H1 (cell line): ENCODE measurements at regions not wholly inside any gene's neighbourhood (a gene's known extent, or its start where the extent isn't known, plus 50 kb on each side); places are given as distances from the start of the nearest gene placed in this dataset.

Experiments
- CTCF ChIA-PET: fragments of 300-600 bp; sonication (Branson Sonifier 250); formaldehyde crosslinking; loops from one replicate; lab custom pipeline; 2021; ENCODE audit not compliant: partially characterized antibody; lab: Charles Lee
- POLR2A ChIA-PET: fragments of 300-600 bp; sonication (Branson Sonifier 250); formaldehyde crosslinking; loops from one replicate; lab custom pipeline; 2021; ENCODE audit warnings: inconsistent platforms; ENCODE audit not compliant: partially characterized antibody; lab: Charles Lee
- DNase-seq, 2 experiments: peaks; one replicate each; pipeline versions ENCODE4 v3.0.0 to v3.0.0-alpha.2; 2010 to 2022; ENCODE audit warnings: low spot score in 2 of 2, low read depth in 1 of 2, mixed read lengths in 1 of 2
- FAIRE-seq: peaks from 2 replicates; lab custom pipeline; 2011; peaks lifted over from hg19 to GRCh38; lab: Jason Lieb, UNC
- H2AFZ ChIP-seq: 2 replicates; pipeline ENCODE4 v1.8.1; 2012; ENCODE audit warnings: low read length, inconsistent platforms
- H2AK5ac ChIP-seq: 2 replicates; pipeline ENCODE4 v1.6.1; 2013; ENCODE audit warnings: low read depth, low read length
- H2BK120ac ChIP-seq: replicated peaks from 2 replicates; pipeline ENCODE3; 2013; ENCODE audit warnings: low read depth, low read length, inconsistent platforms
- H2BK12ac ChIP-seq: 2 replicates; pipeline ENCODE4 v1.6.1; 2013; ENCODE audit warnings: low read depth, low read length
- H2BK15ac ChIP-seq: 2 replicates; pipeline ENCODE4 v1.6.1; 2013; ENCODE audit warnings: low read length
- H2BK20ac ChIP-seq: 2 replicates; pipeline ENCODE4 v1.6.1; 2013; ENCODE audit warnings: low read length
- H2BK5ac ChIP-seq: 2 replicates; pipeline ENCODE4 v1.6.1; 2013; ENCODE audit warnings: low read depth, low read length
- H3K14ac ChIP-seq: 2 replicates; pipeline ENCODE4 v1.6.1; 2013; ENCODE audit warnings: inconsistent platforms; ENCODE audit not compliant: insufficient read length
- H3K18ac ChIP-seq: 2 replicates; pipeline ENCODE4 v1.6.1; 2013; ENCODE audit warnings: low read length; ENCODE audit errors: extremely low read depth
- H3K23ac ChIP-seq: 2 replicates; pipeline ENCODE4 v1.6.1; 2013; ENCODE audit warnings: inconsistent platforms; ENCODE audit not compliant: insufficient read length
- H3K23me2 ChIP-seq: 2 replicates; pipeline ENCODE4 v1.6.1; 2013; ENCODE audit warnings: low read depth, low read length
- H3K27ac ChIP-seq: 2 replicates; pipeline ENCODE4 v1.6.1; 2011; ENCODE audit warnings: low read depth, low read length, inconsistent platforms
- H3K27me3 ChIP-seq, 4 experiments: replicated peaks in 1 of 4; 1 replicate in 1 of 4; 2 replicates in 3 of 4; pipeline versions ENCODE4 v1.6.1 to v1.8.1; 2011 to 2013; ENCODE audit warnings: low read length in 3 of 4, mild to moderate bottlenecking in 3 of 4, inconsistent platforms in 2 of 4, mixed read lengths in 2 of 4, moderate library complexity in 1 of 4; ENCODE audit not compliant: control insufficient read depth in 3 of 4, insufficient read depth in 3 of 4; ENCODE audit errors: extremely low read depth in 1 of 4
- H3K36me3 ChIP-seq, 4 experiments: 2 replicates each; pipeline versions ENCODE4 v1.6.1 to v1.8.1; 2011 to 2013; ENCODE audit warnings: mild to moderate bottlenecking in 4 of 4, low read length in 3 of 4, moderate library complexity in 2 of 4, control low read depth in 1 of 4, inconsistent platforms in 1 of 4; ENCODE audit not compliant: insufficient read depth in 4 of 4, control insufficient read depth in 2 of 4
- H3K4ac ChIP-seq: replicated peaks from 2 replicates; pipeline ENCODE3; 2013; ENCODE audit warnings: low read length, low read depth, mixed read lengths, inconsistent platforms; ENCODE audit not compliant: insufficient read length
- H3K4me1 ChIP-seq, 4 experiments: replicated peaks in 1 of 4; 1 replicate in 1 of 4; 2 replicates in 3 of 4; pipeline versions ENCODE4 v1.6.1 to v1.8.1; 2011 to 2013; ENCODE audit warnings: low read length in 3 of 4, inconsistent platforms in 2 of 4, mixed read lengths in 1 of 4; ENCODE audit not compliant: insufficient read depth in 4 of 4, control insufficient read depth in 3 of 4
- H3K4me2 ChIP-seq, 2 experiments: 2 replicates each; pipeline versions ENCODE4 v1.6.1 to v1.8.1; 2011 to 2013; ENCODE audit warnings: low read depth in 2 of 2, low read length in 2 of 2, control low read depth in 1 of 2, inconsistent platforms in 1 of 2, mild to moderate bottlenecking in 1 of 2; ENCODE audit not compliant: insufficient read depth in 1 of 2
- H3K4me3 ChIP-seq, 4 experiments: fragments of 200-600, 300-600 bp in 1 of 4; sonication (generic), shearing (Covaris generic), sonication (Bioruptor Twin) in 1 of 4; 2 replicates each; pipeline versions ENCODE4 v1.5.1 to v1.8.1; 2011 to 2016; ENCODE audit warnings: low read length in 4 of 4, low read depth in 3 of 4, control low read depth in 2 of 4, inconsistent platforms in 2 of 4, mild to moderate bottlenecking in 2 of 4, mixed read lengths in 1 of 4, moderate library complexity in 1 of 4; ENCODE audit not compliant: insufficient read depth in 2 of 4; ENCODE audit errors: extremely low read depth in 1 of 4
- H3K56ac ChIP-seq: replicated peaks from 2 replicates; pipeline ENCODE3; 2013; ENCODE audit warnings: low read depth, mild to moderate bottlenecking, mixed read lengths, low read length, inconsistent platforms; ENCODE audit not compliant: insufficient read length
- H3K79me1 ChIP-seq: 2 replicates; pipeline ENCODE4 v1.6.1; 2013; ENCODE audit warnings: low read depth, low read length, control low read depth
- H3K79me2 ChIP-seq, 2 experiments: 2 replicates each; pipeline versions ENCODE4 v1.6.1 to v1.8.1; 2012 to 2013; ENCODE audit warnings: low read length in 2 of 2, mild to moderate bottlenecking in 2 of 2, inconsistent platforms in 1 of 2; ENCODE audit not compliant: insufficient read depth in 2 of 2, control insufficient read depth in 1 of 2
- H3K9ac ChIP-seq, 4 experiments: replicated peaks in 1 of 4; 1 replicate in 1 of 4; 2 replicates in 3 of 4; pipeline versions ENCODE4 v1.6.1 to v1.8.1; 2011 to 2013; ENCODE audit warnings: low read depth in 3 of 4, low read length in 3 of 4, control low read depth in 2 of 4, mild to moderate bottlenecking in 2 of 4, moderate library complexity in 2 of 4, inconsistent platforms in 1 of 4; ENCODE audit errors: extremely low read depth in 1 of 4
- H3K9me3 ChIP-seq, 2 experiments: 2 replicates each; pipeline versions ENCODE4 v1.6.1 to v1.8.1; 2012 to 2013; ENCODE audit warnings: mild to moderate bottlenecking in 2 of 2, moderate library complexity in 2 of 2, control low read depth in 1 of 2, inconsistent platforms in 1 of 2, low read depth in 1 of 2, low read length in 1 of 2, mixed read lengths in 1 of 2; ENCODE audit not compliant: insufficient read depth in 2 of 2
- H4K20me1 ChIP-seq, 2 experiments: replicated peaks in 1 of 2; 2 replicates each; pipeline versions ENCODE3 to v1.8.1; 2011 to 2013; ENCODE audit warnings: inconsistent platforms in 2 of 2, low read length in 2 of 2, mild to moderate bottlenecking in 1 of 2; ENCODE audit not compliant: insufficient read depth in 2 of 2, control insufficient read depth in 1 of 2
- H4K5ac ChIP-seq: 2 replicates; pipeline ENCODE4 v1.6.1; 2013; ENCODE audit warnings: low read length, low read depth, mixed read lengths, inconsistent platforms; ENCODE audit not compliant: insufficient read length
- H4K8ac ChIP-seq: 2 replicates; pipeline ENCODE4 v1.8.0; 2013; ENCODE audit warnings: mild to moderate bottlenecking, moderate library complexity, low read length, inconsistent platforms; ENCODE audit not compliant: insufficient read depth; ENCODE audit errors: extremely low read depth
- H4K91ac ChIP-seq: replicated peaks from 2 replicates; pipeline ENCODE3; 2013; ENCODE audit warnings: low read length, mixed read lengths, inconsistent platforms; ENCODE audit not compliant: insufficient read length
- ASH2L ChIP-seq: fragments of 200-600, 300-600 bp; sonication (generic); IDR thresholded peaks from one replicate; pipeline ENCODE4 v1.7.1; 2017; ENCODE audit warnings: low read length
- JUN ChIP-seq: IDR thresholded peaks from 2 replicates; pipeline ENCODE4 v1.6.1; 2011; ENCODE audit warnings: low read depth, mild to moderate bottlenecking, improper control_type of control experiment, low read length
- USF2 ChIP-seq: IDR thresholded peaks from 2 replicates; pipeline ENCODE4 v1.6.1; 2011; ENCODE audit warnings: low read length, improper control_type of control experiment
- WGBS, 2 experiments: shearing (Covaris generic) in 1 of 2; methylation state at CpG; one replicate each; pipeline versions ENCODE4 v1.1.6 to v1.1.7; 2013 to 2015; ENCODE audit warnings: low lambda C conversion rate in 2 of 2, mixed read lengths in 2 of 2, inconsistent platforms in 1 of 2, low coverage in 1 of 2, missing lambda C conversion rate in 1 of 2; ENCODE audit not compliant: insufficient replicate concordance in 2 of 2, insufficient coverage in 1 of 2, insufficient read length in 1 of 2; ENCODE audit errors: extremely low coverage in 1 of 2, missing lambda C conversion rate in 1 of 2; 5-methylcytosine and 5-hydroxymethylcytosine counted together

- Histone ChIP-seq H2AFZ (no peak overlapping the region), H3K36me3 (no peaks in the 10 kb centered on the region), H3K4me2 (no peak overlapping the region), H3K23ac (no peak overlapping the region), H3K27ac (no peak overlapping the region), H3K4ac (no peak overlapping the region), H2BK20ac (no peak overlapping the region), H4K8ac (no peak overlapping the region), H3K14ac (no peak overlapping the region), H3K27me3 (no peaks in the 10 kb centered on the region), H3K79me1 (no peaks in the 10 kb centered on the region), H2BK120ac (no peak overlapping the region), H4K20me1 (no peaks in the 10 kb centered on the region), H2AK5ac (no peak overlapping the region), H3K4me1 (no peaks in the 10 kb centered on the region; a peak in 1 of 7 replicates), H4K5ac (no peak overlapping the region), H2BK15ac (no peak overlapping the region), H3K4me3 (no peak overlapping the region), H3K9me3 (no peaks in the 10 kb centered on the region), H3K18ac (no peak overlapping the region), H3K23me2 (no peaks in the 10 kb centered on the region), H4K91ac (no peak overlapping the region), H3K56ac (no peak overlapping the region), H2BK12ac (no peak overlapping the region), H2BK5ac (no peak overlapping the region), H3K9ac (no peak overlapping the region), H3K79me2 (no peaks in the 10 kb centered on the region)
- TF ChIP-seq USF2, result no peak
- no peak for TF ChIP-seq ASH2L
- no peak for TF ChIP-seq JUN
- CTCF ChIA-PET, result interaction anchor here (0.7 to 2.3 kb wide), 10 partner anchors 9 to 764 kb away, joined by 3 to 17 read pairs (median 5); no protein-coding TSS in a partner anchor
- DNase-seq, result no peak
- POLR2A ChIA-PET, result no interaction called here
- no peak for FAIRE-seq
- 97% methylated on average over 8 of the region's 8 CpGs; no CpG with 5 or more reads in 1 of the 2 experiments for WGBS, 2 experiments
Observed at GRCh38 chr11:128039140-128040021, 548.0 kb downstream of the ETS1 start.
